Loucy (cell line): ENCODE measurements at regions not wholly inside any gene's neighbourhood (a gene's known extent, or its start where the extent isn't known, plus 50 kb on each side); places are given as distances from the start of the nearest gene placed in this dataset.

Experiments
- CTCF ChIP-seq: fragments of 200-600 bp; sonication (generic); conservative IDR thresholded peaks from 2 replicates; pipeline ENCODE4 v1.5.1; 2014; ENCODE audit warnings: mild to moderate bottlenecking, antibody characterized with exemption, low read length
- EZH2phosphoT487 ChIP-seq: fragments of 200-600 bp; IDR thresholded peaks from 2 replicates; pipeline ENCODE4 v1.6.1; 2018; ENCODE audit warnings: antibody characterized with exemption, mild to moderate bottlenecking, moderate library complexity, borderline replicate concordance

DNA sequence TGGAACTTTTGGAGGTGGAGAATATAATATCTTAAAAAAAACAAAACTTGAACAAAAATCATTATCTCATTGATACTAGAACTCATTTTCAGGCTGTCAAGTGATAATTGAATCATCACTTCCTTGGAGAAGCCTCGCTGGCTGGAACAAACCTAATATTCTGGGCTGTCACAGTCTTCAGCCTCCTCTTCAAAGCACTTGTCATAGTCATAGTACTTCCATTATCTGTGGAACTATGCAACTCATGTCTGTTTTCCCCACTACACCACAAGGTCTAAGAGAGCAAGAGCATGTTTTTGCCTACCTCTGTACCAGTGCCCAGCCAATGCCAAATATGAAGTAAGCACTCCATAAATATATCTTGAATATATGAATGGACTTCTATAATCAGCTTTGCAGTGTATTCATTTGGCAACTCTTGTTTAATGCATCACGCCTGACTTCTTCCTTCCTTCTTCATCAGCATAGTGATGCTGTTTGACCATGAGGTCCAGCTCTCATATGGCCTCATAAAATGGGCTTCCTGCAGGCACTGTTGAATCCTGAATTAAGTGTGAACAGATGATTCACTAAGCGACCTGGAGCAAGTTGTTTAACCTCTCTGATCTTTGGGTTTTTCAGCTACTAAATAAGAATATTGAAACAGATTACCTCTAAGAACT lies 86.6 kb upstream of the SNRK start:
- TF ChIP-seq CTCF, result no peak
- TF ChIP-seq EZH2phosphoT487, result no peak
